Heart left ventricle (tissue), 16 donors: ENCODE measurements at regions not wholly inside any gene's neighbourhood (a gene's known extent, or its start where the extent isn't known, plus 50 kb on each side); places are given as distances from the start of the nearest gene placed in this dataset.

Experiments
- ATAC-seq, 4 donors: fragments of 200-7000 bp; cut with Tn5 transposase; one replicate each; pipeline ENCODE4 v1.9.1; 2020 to 2022; ENCODE audit warnings: moderate library complexity in 4 of 4, mild to moderate bottlenecking in 3 of 4, moderate number of reproducible peaks in 1 of 4
- DNase-seq, 5 donors: peaks; one replicate each; pipeline ENCODE4 v3.0.0-alpha.2; 2020
- H3K27ac ChIP-seq, 12 donors: fragments of 200-600 bp; sonication (generic) in 4 of 12; one replicate each; pipeline versions ENCODE4 v1.5.0 to v1.8.0; 2016 to 2022; ENCODE audit warnings: mild to moderate bottlenecking in 2 of 12
- H3K27me3 ChIP-seq, 9 donors: fragments of 200-600 bp; sonication (generic) in 2 of 9; one replicate each; pipeline versions ENCODE4 v1.5.1 to v1.8.0; 2016 to 2022; ENCODE audit warnings: mild to moderate bottlenecking in 3 of 9
- H3K36me3 ChIP-seq, 9 donors: fragments of 200-600 bp; sonication (generic) in 2 of 9; one replicate each; pipeline versions ENCODE4 v1.5.0 to v1.8.0; 2018 to 2022; ENCODE audit warnings: mild to moderate bottlenecking in 2 of 9
- H3K4me1 ChIP-seq, 12 donors: fragments of 200-600 bp; sonication (generic) in 4 of 12; one replicate each; pipeline versions ENCODE4 v1.5.0 to v1.8.0; 2016 to 2022; ENCODE audit warnings: mild to moderate bottlenecking in 3 of 12
- H3K4me3 ChIP-seq, 12 donors: fragments of 200-600 bp; sonication (generic) in 4 of 12; one replicate each; pipeline versions ENCODE4 v1.5.0 to v1.8.0; 2017 to 2022; ENCODE audit warnings: mild to moderate bottlenecking in 9 of 12, moderate library complexity in 4 of 12
- H3K9me3 ChIP-seq, 12 donors: fragments of 200-600 bp; sonication (generic) in 4 of 12; one replicate each; pipeline versions ENCODE4 v1.5.0 to v1.8.0; 2016 to 2022; ENCODE audit warnings: mild to moderate bottlenecking in 1 of 12
- POLR2A ChIP-seq, 2 donors: fragments of 450-650 bp; IDR thresholded peaks; one replicate each; pipeline ENCODE4 v1.6.1; 2017; ENCODE audit warnings: antibody characterized with exemption in 2 of 2, mild to moderate bottlenecking in 2 of 2, moderate library complexity in 2 of 2
- WGBS, 4 donors: extraction: QIAGEN DNeasy Blood & Tissue Kit in 2 of 4; methylation state at CpG; one replicate each; pipeline versions ENCODE4 v1.1.5 to v1.1.7; 2013 to 2018; 5-methylcytosine and 5-hydroxymethylcytosine counted together
- intact Hi-C, 10 donors: fragments of 100-400 bp; cut with DNase I; formaldehyde crosslinking; loops; one replicate each; pipeline versions ENCODE4 v1.11.1 to v1.14.2; 2022
- TF ChIP-seq, protein P1 (sequence below), 12 donors: fragments of 200-600 bp; sonication (generic) in 4 of 12; IDR thresholded peaks; one replicate each; pipeline versions ENCODE4 v1.5.0 to v1.8.0; 2018 to 2022; ENCODE audit warnings: antibody characterized with exemption in 12 of 12, mild to moderate bottlenecking in 5 of 12
- donor health status: ischemic (EF 13 %, LVEDD 7.1; RV severe dilation, severe dysfunction).
- donor health status: healthy with polysubstance abuse.
- donor health status: DM: no; HTN: yes; CAD: no.
- donor health status: DM: no; HTN: no; CAD: no.
- donor health status: ischemic (EF 25% LVEDD 6.9; RV normal size, moderate dysfunction).
- donor health status: ischemic (EF 25% LVEDD 5.7; RV mildly dilated, moderate dysfunction).
- donor health status: healthy.
- donor health status: DM: yes; HTN: yes; CAD: no.
- donor health status: ischemic (EF 35%, LVEDD 5.7; RV mildly dilated, moderate dysfunction).
- donor health status: nonischemic (EF 11% LVEDD 7.7; RV severe dilation, severe dysfunction).
- donor health status: DM: yes; HTN: yes; CAD: no.
- donor health status: PGD.
- donor health status: ischemic (EF 29% LVEDD 5.4; RV normal size, mild dysfunction).
- donor health status: nonischemic (EF 23%, LVEDD 6.1; RV moderate dilation, normal function).

DNA sequence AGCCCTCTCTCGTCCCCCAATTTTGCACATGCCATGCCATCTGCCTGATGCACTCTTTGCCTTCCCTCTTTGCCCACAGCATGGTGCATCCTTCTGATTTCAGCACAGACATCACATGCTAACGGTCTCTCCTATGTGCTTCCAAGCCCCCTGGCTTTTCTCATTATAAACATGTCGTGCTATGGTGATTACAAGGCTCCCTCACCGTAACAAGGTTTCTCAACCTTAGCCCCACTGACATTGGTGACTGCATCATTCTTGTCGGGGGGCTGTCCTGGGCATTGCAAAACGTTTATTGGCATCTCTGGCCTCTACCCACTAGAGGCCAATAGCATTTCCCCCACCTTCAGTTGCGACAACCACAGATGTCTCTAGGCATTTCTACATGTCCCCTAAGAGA lies 187.2 kb downstream of the TFAP2C start:
- TF ChIP-seq, protein P1, sequence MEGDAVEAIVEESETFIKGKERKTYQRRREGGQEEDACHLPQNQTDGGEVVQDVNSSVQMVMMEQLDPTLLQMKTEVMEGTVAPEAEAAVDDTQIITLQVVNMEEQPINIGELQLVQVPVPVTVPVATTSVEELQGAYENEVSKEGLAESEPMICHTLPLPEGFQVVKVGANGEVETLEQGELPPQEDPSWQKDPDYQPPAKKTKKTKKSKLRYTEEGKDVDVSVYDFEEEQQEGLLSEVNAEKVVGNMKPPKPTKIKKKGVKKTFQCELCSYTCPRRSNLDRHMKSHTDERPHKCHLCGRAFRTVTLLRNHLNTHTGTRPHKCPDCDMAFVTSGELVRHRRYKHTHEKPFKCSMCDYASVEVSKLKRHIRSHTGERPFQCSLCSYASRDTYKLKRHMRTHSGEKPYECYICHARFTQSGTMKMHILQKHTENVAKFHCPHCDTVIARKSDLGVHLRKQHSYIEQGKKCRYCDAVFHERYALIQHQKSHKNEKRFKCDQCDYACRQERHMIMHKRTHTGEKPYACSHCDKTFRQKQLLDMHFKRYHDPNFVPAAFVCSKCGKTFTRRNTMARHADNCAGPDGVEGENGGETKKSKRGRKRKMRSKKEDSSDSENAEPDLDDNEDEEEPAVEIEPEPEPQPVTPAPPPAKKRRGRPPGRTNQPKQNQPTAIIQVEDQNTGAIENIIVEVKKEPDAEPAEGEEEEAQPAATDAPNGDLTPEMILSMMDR (IDR thresholded peaks at IDR 0.05): no peak
- TF ChIP-seq POLR2A (IDR thresholded peaks at IDR 0.05): no peak
- ATAC-seq (no peak), DNase-seq (no peak)
- Histone ChIP-seq H3K4me3 (no peak overlapping the region), H3K36me3 (no peaks in the 10 kb centered on the region), H3K27ac (no peak overlapping the region), H3K9me3 (peaks cover 0 to 6% (median 0%) of the 10 kb centered on the region in 12 donors), H3K4me1 (no peaks in the 10 kb centered on the region), H3K27me3 (peaks cover 0 to 38% (median 0%) of the 10 kb centered on the region in 9 donors)
- intact Hi-C loops: no loop called here
- WGBS, 4 donors: 60 to 69% (median 67%) methylated on average over 7 of the region's 7 CpGs

DNA sequence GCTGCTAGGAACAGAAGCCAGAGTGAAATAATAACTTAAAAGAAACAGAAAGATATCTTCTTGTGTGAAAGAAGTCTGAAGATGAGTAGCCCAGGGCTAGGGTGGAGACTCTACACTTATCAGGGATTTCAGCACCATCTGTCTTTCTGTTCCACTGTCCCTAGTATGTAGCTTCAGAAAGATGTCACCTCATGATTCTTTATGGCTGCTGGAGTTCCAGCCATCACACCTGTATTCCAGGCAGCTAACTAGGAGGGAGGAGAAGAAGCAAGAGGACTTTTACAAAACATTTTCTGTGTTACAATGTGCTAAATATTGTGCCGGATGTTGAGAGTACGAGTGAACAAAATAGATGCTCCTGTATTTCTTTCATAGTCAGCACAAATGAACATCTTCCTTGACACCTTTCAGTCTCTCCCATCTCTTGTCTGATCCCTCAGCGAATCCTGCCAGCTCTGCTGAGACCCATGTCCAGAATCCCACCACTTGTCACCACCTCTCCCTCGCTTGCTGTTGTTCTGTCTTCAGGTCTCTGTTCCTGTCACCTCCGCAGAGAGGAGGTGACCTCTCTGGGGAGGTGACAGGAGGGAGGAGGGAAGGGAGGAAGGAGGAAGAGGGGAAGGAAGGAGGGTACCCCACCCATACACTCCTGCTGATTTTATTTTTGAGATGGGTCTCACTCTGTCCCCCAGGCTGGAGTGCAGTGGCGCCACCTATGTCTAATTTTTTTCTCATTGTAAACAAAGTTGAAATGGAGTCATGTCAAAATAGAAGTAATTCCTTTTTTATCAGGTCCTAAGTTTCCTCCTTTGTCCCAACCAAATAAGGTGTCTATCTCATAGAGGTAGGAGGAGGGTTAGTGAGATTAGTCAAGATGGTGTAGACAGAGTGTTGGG lies 188.9 kb downstream of the TFAP2C start:
- intact Hi-C loops: no loop called here
- Histone ChIP-seq H3K27ac (no peak overlapping the region), H3K9me3 (peaks cover 0 to 6% (median 0%) of the 10 kb centered on the region in 12 donors), H3K36me3 (no peaks in the 10 kb centered on the region), H3K4me3 (no peak overlapping the region), H3K4me1 (no peaks in the 10 kb centered on the region), H3K27me3 (peaks cover 0 to 44% (median 0%) of the 10 kb centered on the region in 9 donors)
- DNase-seq (no peak), ATAC-seq (no peak)
- TF ChIP-seq, protein P1 (IDR thresholded peaks at IDR 0.05): no peak
- no peak for TF ChIP-seq POLR2A (IDR thresholded peaks at IDR 0.05)
- 74 to 82% (median 78%) methylated on average over 6 of the region's 6 CpGs for WGBS, 4 donors

GRCh38 chr20:56820984-56821383 lies 191.9 kb downstream of the TFAP2C start:
- intact Hi-C loops: no loop called here
- TF ChIP-seq, protein P1 (IDR thresholded peaks at IDR 0.05): no peak
- no peak for TF ChIP-seq POLR2A (IDR thresholded peaks at IDR 0.05)
- peaks cover 0 to 43% (median 3%) of the 10 kb centered on the region in 9 donors for H3K27me3 ChIP-seq
- H3K9me3 ChIP-seq: peaks cover 0 to 6% (median 0%) of the 10 kb centered on the region in 12 donors
- ATAC-seq (no peak), DNase-seq (no peak)
- H3K4me3 ChIP-seq: no peak overlapping the region
- 66 to 76% (median 74%) methylated on average over 3 of the region's 3 CpGs for WGBS, 4 donors
- no peaks in the 10 kb centered on the region for H3K4me1 ChIP-seq
- no peaks in the 10 kb centered on the region for H3K36me3 ChIP-seq
- H3K27ac ChIP-seq: no peak overlapping the region

DNA sequence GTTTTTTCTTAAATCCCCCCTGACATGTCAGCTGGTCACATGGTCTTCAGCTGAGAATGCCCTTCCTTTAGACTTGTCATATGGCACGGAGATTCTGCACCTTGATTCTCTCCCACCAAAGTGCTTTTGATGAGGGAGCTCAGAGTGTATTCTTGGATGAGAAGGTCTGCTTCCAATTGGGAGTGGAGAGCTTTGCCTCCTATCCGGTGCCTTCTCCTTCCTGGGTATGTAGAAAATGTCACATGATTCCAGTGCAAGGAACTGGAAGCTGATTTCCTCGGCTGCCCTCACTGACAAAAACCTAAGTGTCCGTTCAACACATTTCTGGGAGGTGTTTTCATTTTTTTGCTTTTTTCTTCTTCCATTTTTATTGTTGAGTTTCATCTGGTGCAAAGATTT lies 197.2 kb downstream of the TFAP2C start:
- H3K27ac ChIP-seq: peak overlapping the region in 1 of 12 donors; percentile 83
- H3K9me3 ChIP-seq: no peaks in the 10 kb centered on the region
- ATAC-seq: no peak
- H3K4me3 ChIP-seq: no peak overlapping the region
- peaks cover 3 to 68% (median 20%) of the 10 kb centered on the region in 9 donors for H3K27me3 ChIP-seq
- 60 to 63% (median 62%) methylated on average over 4 of the region's 4 CpGs for WGBS, 4 donors
- no peaks in the 10 kb centered on the region for H3K36me3 ChIP-seq
- DNase-seq: no peak
- intact Hi-C loops: no loop called here
- H3K4me1 ChIP-seq: no peaks in the 10 kb centered on the region
- TF ChIP-seq, protein P1 (IDR thresholded peaks at IDR 0.05): no peak
- no peak for TF ChIP-seq POLR2A (IDR thresholded peaks at IDR 0.05)
